ENCODE measurements at regions not wholly inside any gene's neighbourhood (a gene's known extent, or its start where the extent isn't known, plus 50 kb on each side); places are given as distances from the start of the nearest gene placed in this dataset.

DNA sequence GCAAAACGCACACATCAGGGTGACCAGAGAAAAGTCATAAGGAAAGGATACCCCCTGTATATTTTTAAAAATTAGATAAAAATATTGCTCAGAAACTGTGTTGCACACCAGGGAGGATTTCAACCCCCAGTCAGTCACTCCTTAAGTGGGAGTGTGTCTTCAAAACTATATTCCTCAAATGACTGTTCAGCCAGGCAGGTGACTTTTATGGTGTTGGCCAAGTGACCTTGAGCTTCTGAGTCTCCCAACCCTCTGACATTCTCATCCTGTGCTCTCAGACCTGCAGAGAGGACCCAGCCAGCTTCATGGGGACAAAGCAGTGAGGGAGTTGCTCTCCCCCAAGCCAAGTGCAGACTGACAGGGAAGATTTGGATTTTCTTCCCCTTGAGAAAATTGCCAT, 311.9 kb upstream of the JARID2 start:
- intact Hi-C loops (cut with micrococcal nuclease; ENCODE audit: unreplicated experiment), result no loop called here
- H3K9me3 Mint-ChIP-seq (ENCODE audit: unreplicated experiment), result no peaks in the 10 kb centered on the region
- POLR2A ChIA-PET, result no interaction called here

DNA sequence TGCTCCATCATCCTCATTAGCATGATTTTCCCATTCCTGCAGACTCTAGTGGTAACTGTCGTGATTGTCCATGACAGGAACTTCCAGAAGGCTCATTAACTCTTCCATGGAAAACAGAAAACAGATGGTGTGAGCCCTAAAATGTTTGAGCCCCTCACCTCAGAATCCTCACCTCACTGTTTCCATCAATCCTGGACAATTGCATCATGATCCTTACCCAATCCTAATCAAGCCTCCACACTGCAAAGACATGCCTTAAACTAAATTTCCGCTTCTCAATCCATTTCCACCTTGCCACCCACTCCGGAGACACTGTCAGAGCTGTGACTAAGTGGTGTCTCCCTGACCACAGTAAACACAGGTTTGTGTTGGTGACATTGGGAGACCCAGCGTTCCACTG, 311.0 kb upstream of the JARID2 start:
- TF ChIP-seq, protein P1, sequence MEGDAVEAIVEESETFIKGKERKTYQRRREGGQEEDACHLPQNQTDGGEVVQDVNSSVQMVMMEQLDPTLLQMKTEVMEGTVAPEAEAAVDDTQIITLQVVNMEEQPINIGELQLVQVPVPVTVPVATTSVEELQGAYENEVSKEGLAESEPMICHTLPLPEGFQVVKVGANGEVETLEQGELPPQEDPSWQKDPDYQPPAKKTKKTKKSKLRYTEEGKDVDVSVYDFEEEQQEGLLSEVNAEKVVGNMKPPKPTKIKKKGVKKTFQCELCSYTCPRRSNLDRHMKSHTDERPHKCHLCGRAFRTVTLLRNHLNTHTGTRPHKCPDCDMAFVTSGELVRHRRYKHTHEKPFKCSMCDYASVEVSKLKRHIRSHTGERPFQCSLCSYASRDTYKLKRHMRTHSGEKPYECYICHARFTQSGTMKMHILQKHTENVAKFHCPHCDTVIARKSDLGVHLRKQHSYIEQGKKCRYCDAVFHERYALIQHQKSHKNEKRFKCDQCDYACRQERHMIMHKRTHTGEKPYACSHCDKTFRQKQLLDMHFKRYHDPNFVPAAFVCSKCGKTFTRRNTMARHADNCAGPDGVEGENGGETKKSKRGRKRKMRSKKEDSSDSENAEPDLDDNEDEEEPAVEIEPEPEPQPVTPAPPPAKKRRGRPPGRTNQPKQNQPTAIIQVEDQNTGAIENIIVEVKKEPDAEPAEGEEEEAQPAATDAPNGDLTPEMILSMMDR (IDR thresholded peaks at IDR 0.05; ENCODE audit: insufficient read depth in 1 of 2, low read depth in 1 of 2, low read length in 1 of 2, severe bottlenecking in 1 of 2, unreplicated experiment in 1 of 2), result no peak
- H3K4me3 ChIP-seq (ENCODE audit: low read depth, low read length), result no peak overlapping the region
- no peaks in the 10 kb centered on the region for H3K9me3 ChIP-seq
- intact Hi-C loops (cut with micrococcal nuclease; ENCODE audit: unreplicated experiment), result no loop called here
- H3K36me3 Mint-ChIP-seq (ENCODE audit: insufficient read depth, unreplicated experiment), result no peaks in the 10 kb centered on the region
- H3K9me3 Mint-ChIP-seq (ENCODE audit: unreplicated experiment), result no peaks in the 10 kb centered on the region
- no peak overlapping the region for H3K4me3 Mint-ChIP-seq (ENCODE audit: unreplicated experiment)
- no peak overlapping the region for H3K27ac Mint-ChIP-seq (ENCODE audit: unreplicated experiment)
- H3K36me3 ChIP-seq (ENCODE audit: control insufficient read depth, insufficient read depth, low read length), result no peaks in the 10 kb centered on the region
- ChIA-PET CTCF (no interaction called here), POLR2A (no interaction called here)
- H3K4me1 ChIP-seq, result no peaks in the 10 kb centered on the region
- no peak for DNase-seq
- BruUV-seq (replicated peaks), result no TSS peak
- no peaks in the 10 kb centered on the region for H3K27me3 ChIP-seq (replicated peaks; ENCODE audit: control insufficient read depth, insufficient read depth, low read length)
- H3K4me1 Mint-ChIP-seq (ENCODE audit: low read depth, unreplicated experiment), result no peaks in the 10 kb centered on the region
- no peaks in the 10 kb centered on the region for H3K27me3 Mint-ChIP-seq (ENCODE audit: insufficient read depth, unreplicated experiment)

More for the DNA sequence above, 311.9 kb upstream of the JARID2 start:
- Histone ChIP-seq H3K9me3 (no peaks in the 10 kb centered on the region), H3K36me3 (ENCODE audit: control insufficient read depth, insufficient read depth, low read length) (no peaks in the 10 kb centered on the region), H3K4me3 (ENCODE audit: low read depth, low read length) (no peak overlapping the region), H3K27me3 (replicated peaks; ENCODE audit: control insufficient read depth, insufficient read depth, low read length) (no peaks in the 10 kb centered on the region), H3K4me1 (no peaks in the 10 kb centered on the region)
- BruUV-seq (replicated peaks), result no TSS peak
- no peaks in the 10 kb centered on the region for H3K27me3 Mint-ChIP-seq (ENCODE audit: insufficient read depth, unreplicated experiment)
- H3K4me3 Mint-ChIP-seq (ENCODE audit: unreplicated experiment), result no peak overlapping the region
- no peaks in the 10 kb centered on the region for H3K36me3 Mint-ChIP-seq (ENCODE audit: insufficient read depth, unreplicated experiment)
- no peak for DNase-seq
- TF ChIP-seq, protein P1 (IDR thresholded peaks at IDR 0.05; ENCODE audit: insufficient read depth in 1 of 2, low read depth in 1 of 2, low read length in 1 of 2, severe bottlenecking in 1 of 2, unreplicated experiment in 1 of 2), result no peak
- no peak overlapping the region for H3K27ac Mint-ChIP-seq (ENCODE audit: unreplicated experiment)
- no peaks in the 10 kb centered on the region for H3K4me1 Mint-ChIP-seq (ENCODE audit: low read depth, unreplicated experiment)
- CTCF ChIA-PET, result no interaction called here

DNA sequence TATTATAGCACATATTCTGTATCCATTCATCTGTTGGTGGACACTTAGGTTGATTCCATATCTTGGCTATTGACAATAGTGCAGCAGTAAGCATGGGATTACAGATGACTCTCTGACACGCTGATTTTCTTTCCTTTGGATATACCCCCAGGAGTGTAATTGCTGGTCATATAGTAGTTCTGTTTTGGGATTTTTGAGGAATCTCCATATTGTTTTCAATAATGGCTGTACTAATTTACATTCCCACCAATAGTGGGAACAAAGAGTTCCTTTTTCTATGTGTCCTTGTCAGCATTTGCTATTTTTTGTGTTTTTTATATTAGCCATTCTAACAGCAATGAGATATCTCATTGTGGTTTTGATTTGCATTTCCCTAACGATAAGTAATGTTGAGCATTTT, 309.0 kb upstream of the JARID2 start:
- BruUV-seq (replicated peaks), result no TSS peak
- no peak overlapping the region for H3K27ac Mint-ChIP-seq (ENCODE audit: unreplicated experiment)
- Histone ChIP-seq H3K36me3 (ENCODE audit: control insufficient read depth, insufficient read depth, low read length) (no peaks in the 10 kb centered on the region), H3K27me3 (replicated peaks; ENCODE audit: control insufficient read depth, insufficient read depth, low read length) (no peaks in the 10 kb centered on the region), H3K4me1 (no peaks in the 10 kb centered on the region), H3K9me3 (no peaks in the 10 kb centered on the region), H3K4me3 (ENCODE audit: low read depth, low read length) (no peak overlapping the region)
- no peaks in the 10 kb centered on the region for H3K4me1 Mint-ChIP-seq (ENCODE audit: low read depth, unreplicated experiment)
- H3K4me3 Mint-ChIP-seq (ENCODE audit: unreplicated experiment), result no peak overlapping the region
- TF ChIP-seq, protein P1 (IDR thresholded peaks at IDR 0.05; ENCODE audit: insufficient read depth in 1 of 2, low read depth in 1 of 2, low read length in 1 of 2, severe bottlenecking in 1 of 2, unreplicated experiment in 1 of 2), result no peak
- no peaks in the 10 kb centered on the region for H3K9me3 Mint-ChIP-seq (ENCODE audit: unreplicated experiment)
- intact Hi-C loops (cut with micrococcal nuclease; ENCODE audit: unreplicated experiment), result no loop called here
- no peak for DNase-seq
- H3K36me3 Mint-ChIP-seq (ENCODE audit: insufficient read depth, unreplicated experiment), result no peaks in the 10 kb centered on the region
- no peaks in the 10 kb centered on the region for H3K27me3 Mint-ChIP-seq (ENCODE audit: insufficient read depth, unreplicated experiment)
- POLR2A ChIA-PET, result no interaction called here
- CTCF ChIA-PET, result no interaction called here

Measured in Caco-2 (cell line).